AG20443 (cell line): ENCODE measurements at regions not wholly inside any gene's neighbourhood (a gene's known extent, or its start where the extent isn't known, plus 50 kb on each side); places are given as distances from the start of the nearest gene placed in this dataset.
"Not testable (repeated sequence)": the region's sequence is repeated elsewhere in the genome, so short reads cannot be mapped to it uniquely, and the experiment has no call there.

Experiments
- DNase-seq: peaks from one replicate; pipeline ENCODE4 v3.0.0; 2012; ENCODE audit warnings: low spot score, mixed read lengths

DNA sequence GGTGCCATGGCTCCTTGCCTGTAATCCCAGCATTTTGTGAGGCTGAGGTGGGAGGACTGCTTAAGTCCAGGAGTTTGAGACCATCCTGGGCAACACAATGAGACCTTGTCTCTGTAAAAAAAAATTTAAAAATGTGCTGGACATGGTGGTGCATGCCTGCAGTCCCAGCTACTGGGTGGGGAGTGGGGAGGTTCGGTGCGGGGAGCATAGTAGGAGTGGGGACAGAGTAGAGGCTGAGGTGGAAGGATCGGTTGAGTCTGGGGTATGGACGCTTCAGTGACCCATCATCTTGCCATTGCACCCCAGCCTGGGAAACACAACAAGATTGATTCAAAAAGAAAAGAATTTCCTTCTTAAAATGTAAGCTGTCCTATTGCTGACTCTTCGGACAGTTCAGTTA, 1490.0 kb upstream of the GBE1 start:
- DNase-seq, result no peak

DNA sequence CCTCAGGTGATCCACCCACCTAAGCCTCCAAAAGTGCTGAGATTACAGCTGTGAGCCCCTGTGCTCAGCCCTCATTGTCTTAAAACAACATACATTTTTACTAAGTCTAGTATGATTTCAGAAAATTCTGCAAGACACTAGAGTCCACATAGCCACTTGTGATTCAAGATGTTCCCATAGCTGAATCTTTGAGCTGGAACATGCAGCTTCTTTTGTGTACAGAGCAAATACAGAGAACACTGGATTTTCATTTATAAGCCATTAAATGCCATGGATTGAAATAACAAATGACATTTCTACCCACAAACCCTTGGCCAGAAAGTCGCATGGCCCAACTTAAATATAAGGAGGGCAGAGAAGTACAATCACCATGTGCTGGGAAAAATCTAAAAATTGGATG, 1489.2 kb upstream of the GBE1 start:
- no peak for DNase-seq

DNA sequence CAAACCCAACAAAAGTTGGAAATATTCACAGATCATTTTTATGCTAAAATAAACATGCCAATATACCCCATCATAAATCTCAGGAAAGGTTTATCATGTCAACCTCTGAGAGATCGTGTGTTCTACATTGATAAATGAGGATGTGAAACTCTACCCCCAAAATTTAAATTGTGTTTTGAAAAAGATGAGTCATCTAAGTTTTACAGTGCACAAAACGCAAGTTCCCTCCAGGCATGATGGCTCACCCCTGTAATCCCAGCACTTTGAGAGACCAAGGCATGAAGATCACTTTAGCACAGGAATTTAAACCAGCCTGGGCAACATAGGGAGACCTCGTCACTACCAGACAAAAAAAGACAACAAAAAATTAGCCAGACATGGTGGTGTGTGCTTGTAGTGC, 1487.0 kb upstream of the GBE1 start:
- DNase-seq, result no peak

GRCh38 chr3:83235180-83235814, 1473.9 kb upstream of the GBE1 start:
- DNase-seq, result no peak

DNA sequence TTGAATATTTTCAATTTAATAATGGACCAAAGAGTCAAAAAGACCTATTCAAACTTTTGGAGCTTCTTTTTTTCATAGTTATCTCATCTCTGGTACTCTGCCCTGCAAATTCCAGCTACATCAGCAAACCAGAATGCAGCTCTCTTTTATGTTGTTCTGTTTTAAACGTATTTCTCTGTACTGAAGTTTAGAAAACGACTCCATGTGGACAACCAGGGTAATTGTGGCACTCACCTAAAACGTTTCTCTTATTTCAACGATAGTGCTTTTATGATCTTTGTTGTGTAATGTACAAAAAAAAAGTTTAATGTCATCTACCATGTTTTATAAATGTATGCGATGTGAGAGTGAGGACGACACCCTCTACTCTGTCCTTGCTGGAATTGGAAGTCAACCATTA, 1472.3 kb upstream of the GBE1 start:
- DNase-seq, result no peak

GRCh38 chr3:83230841-83231240, 1469.4 kb upstream of the GBE1 start:
- no peak for DNase-seq

- DNase-seq, result no peak
Measured at GRCh38 chr3:83230376-83230775, 1468.9 kb upstream of the GBE1 start.

DNA sequence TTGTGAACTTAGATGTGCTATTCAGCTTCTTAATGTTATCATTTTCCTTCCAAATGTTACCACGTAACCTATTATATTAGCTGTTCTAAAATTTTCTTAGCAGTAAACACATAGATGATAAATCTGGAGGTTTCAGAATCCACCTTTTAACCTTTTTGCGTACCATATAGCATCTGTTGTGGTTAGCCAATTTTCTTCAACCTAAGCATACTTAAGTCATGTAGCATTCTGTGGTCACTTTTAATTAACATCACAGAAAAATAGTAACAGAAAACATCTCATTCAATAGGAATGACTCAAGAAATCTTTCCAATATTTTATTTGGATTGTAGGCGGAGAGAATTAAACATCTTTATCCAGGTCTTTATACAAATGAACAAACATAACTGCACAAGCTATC, 1465.3 kb upstream of the GBE1 start:
- no peak for DNase-seq

GRCh38 chr3:83224101-83224868, 1462.8 kb upstream of the GBE1 start:
- no peak for DNase-seq

DNA sequence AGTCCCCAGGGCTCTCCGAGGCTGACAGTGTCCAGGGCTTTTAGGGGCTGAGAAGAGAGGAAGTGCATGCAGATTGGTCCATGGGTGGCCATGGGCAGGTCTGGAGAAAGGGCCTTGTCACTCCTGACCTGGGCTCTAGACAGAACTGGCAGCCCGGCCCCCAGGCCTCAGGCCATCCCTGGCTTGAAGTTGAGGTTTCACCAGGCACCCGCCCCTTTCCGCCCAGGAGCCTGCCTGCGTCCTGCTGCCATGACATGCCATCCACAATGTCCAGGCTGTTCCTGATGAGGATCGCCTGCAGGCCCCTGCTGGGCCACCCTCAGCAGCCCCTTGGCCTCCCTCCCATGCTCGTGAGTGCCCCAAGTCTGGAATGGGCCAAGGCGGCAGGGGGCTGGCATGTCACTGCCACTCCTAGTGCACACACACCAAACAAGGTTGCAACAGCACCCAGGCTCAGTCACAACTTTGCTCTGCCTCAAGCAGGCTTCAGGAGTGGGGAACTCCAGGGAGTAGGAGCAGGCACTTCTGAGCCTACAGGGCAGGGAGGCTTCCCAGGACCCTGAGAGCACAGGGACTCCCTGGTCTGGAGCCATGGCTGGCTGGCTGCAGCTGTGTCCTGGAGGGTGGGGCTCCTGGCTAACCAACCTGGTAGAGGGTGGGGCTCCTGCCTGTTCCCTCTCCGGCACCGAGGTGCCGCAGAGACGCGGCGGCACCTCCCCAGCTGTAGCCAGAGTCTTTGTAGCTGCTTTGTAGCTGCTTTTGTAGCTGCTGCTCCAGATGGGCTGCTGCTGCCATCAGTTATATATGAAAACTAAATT, 1457.1 kb upstream of the GBE1 start:
- no peak for DNase-seq

DNA sequence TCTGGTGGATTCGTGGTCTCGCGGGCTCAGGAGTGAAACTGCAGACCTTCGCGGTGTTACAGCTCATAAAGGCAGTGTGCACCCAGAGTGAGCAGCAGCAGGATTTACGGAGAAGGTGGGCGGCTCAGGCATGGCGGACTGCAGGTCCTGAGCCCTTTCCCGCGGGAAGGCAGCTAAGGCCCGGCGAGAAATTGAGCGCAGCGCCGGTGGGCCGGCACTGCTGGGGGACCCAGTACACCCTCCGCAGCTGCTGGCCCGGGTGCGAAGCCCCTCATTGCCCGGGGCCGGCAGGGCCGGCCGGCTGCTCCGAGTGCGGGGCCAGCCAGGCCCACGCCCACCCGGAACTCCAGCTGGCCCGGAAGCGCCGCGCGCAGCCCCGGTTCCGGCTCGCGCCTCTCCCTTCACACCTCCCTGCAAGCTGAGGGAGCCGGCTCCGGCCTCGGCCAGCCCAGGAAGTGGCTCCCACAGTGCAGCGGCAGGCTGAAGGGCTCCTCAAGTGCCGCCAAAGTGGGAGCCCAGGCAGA, 1456.2 kb upstream of the GBE1 start:
- not testable (repeated sequence) for DNase-seq

- DNase-seq, result no peak
Measured at GRCh38 chr3:83216919-83217594, 1455.6 kb upstream of the GBE1 start.

DNA sequence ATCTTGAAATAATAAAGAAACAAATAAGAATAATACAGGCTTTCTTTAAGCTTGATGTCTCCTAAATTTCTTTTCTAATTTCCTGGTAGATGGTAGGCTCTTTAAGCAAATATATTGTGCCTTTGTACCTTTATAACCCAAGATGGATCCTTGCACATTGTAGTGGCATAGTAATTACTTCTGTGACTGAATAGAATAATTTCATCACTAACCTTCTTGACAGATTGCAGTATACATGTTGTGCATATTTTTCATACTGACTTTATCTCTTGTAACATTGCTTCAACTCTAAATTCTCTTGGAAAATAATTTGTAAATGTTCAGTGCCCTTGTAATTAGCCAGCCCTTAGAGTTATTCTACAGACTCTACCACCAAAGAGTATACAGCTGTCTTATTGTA, 1433.8 kb upstream of the GBE1 start:
- DNase-seq, result no peak

DNA sequence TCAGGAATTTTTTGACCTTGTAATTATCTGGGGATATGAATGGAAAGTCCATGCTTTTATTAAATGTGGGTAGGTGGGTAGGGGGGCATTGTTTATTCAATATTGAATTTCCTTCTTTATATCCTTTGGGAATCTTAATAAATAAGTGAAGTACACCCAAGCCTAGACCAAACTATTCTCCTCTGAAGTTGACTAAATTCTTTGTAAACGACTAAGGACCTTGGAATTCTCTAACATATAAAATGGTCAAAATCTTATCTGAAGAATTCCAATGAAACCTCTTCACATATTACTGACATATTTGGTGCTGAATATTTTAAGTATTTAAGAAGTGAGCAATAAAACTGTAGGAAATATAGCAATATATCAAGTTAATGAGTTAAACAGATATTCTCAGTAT, 1432.1 kb upstream of the GBE1 start:
- DNase-seq, result no peak

- no peak for DNase-seq
Measured at GRCh38 chr3:83189634-83190033, 1428.2 kb upstream of the GBE1 start.

GRCh38 chr3:83169473-83169872, 1408.0 kb upstream of the GBE1 start:
- DNase-seq, result no peak

DNA sequence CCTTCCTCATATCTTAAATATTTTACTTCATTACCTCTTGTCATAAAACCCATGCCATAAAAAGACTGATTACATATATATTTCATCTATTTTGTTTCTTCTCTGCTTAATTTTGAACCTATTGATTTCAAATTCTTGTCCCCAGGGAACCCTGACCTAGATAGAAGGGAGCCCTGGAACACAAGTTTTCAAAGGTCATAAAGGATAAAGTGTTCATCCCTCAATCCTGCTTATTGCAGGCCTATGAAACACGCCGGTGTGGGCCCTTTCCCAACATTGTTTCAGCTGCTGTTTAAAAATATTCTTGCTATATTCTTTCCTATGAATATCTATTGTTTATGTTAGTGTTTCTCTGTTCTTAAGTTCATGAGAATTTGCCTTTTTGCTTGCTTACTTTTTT, 1389.5 kb upstream of the GBE1 start:
- DNase-seq, result no peak

DNA sequence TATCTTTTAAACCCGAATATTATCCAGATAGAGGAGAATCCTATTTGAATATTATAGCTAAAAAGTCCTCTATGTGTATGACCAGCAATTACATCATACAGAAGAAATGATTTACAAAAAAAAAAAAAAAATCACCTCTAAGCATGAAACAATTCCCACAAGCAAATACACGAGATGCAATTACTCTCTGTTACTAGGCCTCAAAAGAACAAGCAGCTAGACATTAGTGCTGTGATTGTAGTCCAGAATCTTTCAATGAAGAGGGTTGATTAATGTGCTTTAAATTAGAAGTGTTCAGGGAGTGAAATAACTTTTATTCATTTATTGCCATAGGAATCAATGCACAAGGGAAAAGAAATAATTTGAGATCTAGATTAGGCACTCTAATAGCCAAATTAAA, 1379.5 kb upstream of the GBE1 start:
- no peak for DNase-seq

DNA sequence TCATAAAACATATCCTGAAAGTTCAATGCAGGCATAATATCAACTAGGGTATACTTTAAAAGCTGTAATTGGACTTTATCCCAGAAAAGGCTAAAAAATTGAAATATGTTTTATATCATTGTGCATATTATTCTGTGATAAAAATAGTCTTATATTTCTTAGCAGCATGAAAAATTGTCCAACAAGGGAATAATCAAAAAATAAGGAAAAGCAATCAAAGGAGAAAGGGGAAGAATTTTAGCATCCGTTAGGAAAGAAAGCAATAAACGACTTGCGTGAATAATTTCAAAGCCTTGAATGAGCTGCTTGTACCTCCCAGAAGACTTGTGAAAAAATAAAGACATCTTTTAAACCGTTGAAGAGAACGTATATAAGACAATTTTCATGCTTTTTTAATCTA, 1369.8 kb upstream of the GBE1 start:
- DNase-seq, result no peak

- DNase-seq, result no peak
Measured at GRCh38 chr3:83122774-83123350, 1361.4 kb upstream of the GBE1 start.

DNA sequence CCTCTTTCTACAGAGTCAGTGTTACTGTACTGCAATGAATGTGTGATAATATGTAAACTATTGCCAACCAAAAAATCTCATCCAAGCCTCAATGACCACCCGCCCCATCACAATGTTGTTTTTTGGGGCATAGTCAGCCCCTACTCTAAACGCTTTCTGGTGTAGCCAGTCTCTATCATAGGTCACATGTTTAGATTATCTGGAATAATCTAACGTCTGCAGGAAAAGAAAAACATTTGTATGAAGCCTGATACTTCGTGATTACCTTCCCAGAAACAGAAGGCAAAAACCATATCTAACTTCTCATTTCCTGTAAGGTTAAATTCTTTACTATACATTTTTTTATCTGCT, 1331.8 kb upstream of the GBE1 start:
- DNase-seq, result no peak
